Testis (tissue), 2 donors: ENCODE measurements at regions not wholly inside any gene's neighbourhood (a gene's known extent, or its start where the extent isn't known, plus 50 kb on each side); places are given as distances from the start of the nearest gene placed in this dataset.

Experiments
- CTCF ChIP-seq, 3 experiments: fragments of 450-650 bp in 2 of 3; fragments of 200-600 bp in 1 of 3; sonication (generic) in 1 of 3; IDR thresholded peaks; one replicate each; pipeline ENCODE4 v1.5.1; 2016 to 2019; ENCODE audit warnings: antibody characterized with exemption in 3 of 3, mild to moderate bottlenecking in 2 of 3, moderate library complexity in 1 of 3
- POLR2A ChIP-seq: fragments of 450-650 bp; IDR thresholded peaks from one replicate; pipeline ENCODE4 v1.6.1; 2017; ENCODE audit warnings: antibody characterized with exemption, mild to moderate bottlenecking, moderate library complexity

GRCh38 chr1:18549106-18549505 is 68.4 kb downstream of the KLHDC7A start:
- TF ChIP-seq CTCF (IDR thresholded peaks at IDR 0.05) (no peak), POLR2A (no peak)
